NCI-H345 treated with DMSO at 0.1 percent for 48 hours (cell line): ENCODE measurements at regions not wholly inside any gene's neighbourhood (a gene's known extent, or its start where the extent isn't known, plus 50 kb on each side); places are given as distances from the start of the nearest gene placed in this dataset.
A peak's percentile ranks its signal among the peaks of the same experiment; 100 is the strongest.

Experiments used
- DNase-seq: peaks from one replicate; lab custom pipeline; 2025; ENCODE audit not compliant: unreplicated experiment; lab: John Stamatoyannopoulos, UW

- no peak for DNase-seq
These were observed 108.1 kb upstream of the MVB12B start for GRCh38 chr9:126218359-126219125.

GRCh38 chr9:126219166-126219565 lies 107.5 kb upstream of the MVB12B start:
- no peak for DNase-seq

GRCh38 chr9:126219648-126220063 lies 107.0 kb upstream of the MVB12B start:
- DNase-seq = no peak

- no peak for DNase-seq
These were observed 105.1 kb upstream of the MVB12B start for GRCh38 chr9:126221480-126221879.

GRCh38 chr9:126222363-126222834 lies 104.2 kb upstream of the MVB12B start:
- DNase-seq = no peak

- DNase-seq = no peak
These were observed 103.7 kb upstream of the MVB12B start for GRCh38 chr9:126222835-126223431.

- DNase-seq = no peak
These were observed 102.7 kb upstream of the MVB12B start for GRCh38 chr9:126223798-126224531.

- DNase-seq = no peak
These were observed 100.7 kb upstream of the MVB12B start for GRCh38 chr9:126225611-126226609.

GRCh38 chr9:126226991-126227936 lies 99.4 kb upstream of the MVB12B start:
- no peak for DNase-seq

GRCh38 chr9:126228111-126228780 lies 98.4 kb upstream of the MVB12B start:
- DNase-seq = no peak

- peak; percentile 68 for DNase-seq
These were observed 97.7 kb upstream of the MVB12B start for GRCh38 chr9:126228781-126229444.

GRCh38 chr9:126229501-126229900 lies 97.1 kb upstream of the MVB12B start:
- DNase-seq = no peak

GRCh38 chr9:126230692-126231091 lies 95.9 kb upstream of the MVB12B start:
- no peak for DNase-seq

GRCh38 chr9:126232461-126232860 lies 94.2 kb upstream of the MVB12B start:
- no peak for DNase-seq

- DNase-seq = no peak
These were observed 93.5 kb upstream of the MVB12B start for GRCh38 chr9:126233175-126233574.

GRCh38 chr9:126233913-126234525 lies 92.6 kb upstream of the MVB12B start:
- no peak for DNase-seq

GRCh38 chr9:126234681-126235335 lies 91.8 kb upstream of the MVB12B start:
- DNase-seq = no peak
